ENCODE measurements at regions not wholly inside any gene's neighbourhood (a gene's known extent, or its start where the extent isn't known, plus 50 kb on each side); places are given as distances from the start of the nearest gene placed in this dataset.

DNA sequence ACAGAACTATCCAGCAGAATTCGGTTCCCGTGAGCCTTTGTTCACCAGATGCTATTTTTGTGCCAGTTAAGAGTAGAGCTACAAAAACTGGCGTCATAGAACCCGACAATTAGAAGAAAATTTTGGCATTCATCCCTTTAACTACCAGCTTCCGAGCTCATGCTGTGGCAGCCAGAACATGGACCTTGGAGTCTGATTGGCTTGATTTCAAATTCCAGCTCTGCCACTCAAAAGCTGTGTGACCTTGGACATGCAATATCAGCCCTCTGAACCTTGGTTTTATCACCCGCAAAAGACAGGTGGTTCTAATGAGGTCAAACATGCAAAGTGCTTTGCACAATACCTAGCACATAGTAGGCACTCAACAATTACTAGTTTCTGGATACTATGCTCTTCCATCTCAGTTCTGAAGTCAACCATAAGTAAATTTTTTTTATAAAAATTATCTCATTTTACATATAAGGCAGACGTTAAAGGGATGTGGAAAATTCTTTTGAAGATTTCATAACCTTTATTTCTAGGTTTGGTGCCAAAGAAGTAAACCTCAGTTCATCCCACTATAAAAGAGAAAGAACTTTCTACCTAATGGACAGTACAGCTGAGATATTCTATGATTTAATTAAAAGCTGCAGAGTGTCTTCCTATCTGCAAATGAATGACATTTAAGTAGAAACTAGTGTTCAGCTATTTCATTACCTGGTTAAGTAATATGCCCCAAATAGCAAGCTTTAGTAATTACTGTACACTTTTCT, 331.5 kb downstream of the HAPSTR1 start:
- TF ChIP-seq, protein P1, sequence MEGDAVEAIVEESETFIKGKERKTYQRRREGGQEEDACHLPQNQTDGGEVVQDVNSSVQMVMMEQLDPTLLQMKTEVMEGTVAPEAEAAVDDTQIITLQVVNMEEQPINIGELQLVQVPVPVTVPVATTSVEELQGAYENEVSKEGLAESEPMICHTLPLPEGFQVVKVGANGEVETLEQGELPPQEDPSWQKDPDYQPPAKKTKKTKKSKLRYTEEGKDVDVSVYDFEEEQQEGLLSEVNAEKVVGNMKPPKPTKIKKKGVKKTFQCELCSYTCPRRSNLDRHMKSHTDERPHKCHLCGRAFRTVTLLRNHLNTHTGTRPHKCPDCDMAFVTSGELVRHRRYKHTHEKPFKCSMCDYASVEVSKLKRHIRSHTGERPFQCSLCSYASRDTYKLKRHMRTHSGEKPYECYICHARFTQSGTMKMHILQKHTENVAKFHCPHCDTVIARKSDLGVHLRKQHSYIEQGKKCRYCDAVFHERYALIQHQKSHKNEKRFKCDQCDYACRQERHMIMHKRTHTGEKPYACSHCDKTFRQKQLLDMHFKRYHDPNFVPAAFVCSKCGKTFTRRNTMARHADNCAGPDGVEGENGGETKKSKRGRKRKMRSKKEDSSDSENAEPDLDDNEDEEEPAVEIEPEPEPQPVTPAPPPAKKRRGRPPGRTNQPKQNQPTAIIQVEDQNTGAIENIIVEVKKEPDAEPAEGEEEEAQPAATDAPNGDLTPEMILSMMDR (IDR thresholded peaks at IDR 0.05) = no peak
- no peak for TF ChIP-seq POLR2A (IDR thresholded peaks at IDR 0.05)

All from sigmoid colon (tissue), 3 donors.